Right ventricle myocardium inferior (tissue), 1 donor: ENCODE measurements at regions not wholly inside any gene's neighbourhood (a gene's known extent, or its start where the extent isn't known, plus 50 kb on each side); places are given as distances from the start of the nearest gene placed in this dataset.
A peak's percentile ranks its signal among the peaks of the same experiment; 100 is the strongest.
"Not testable (repeated sequence)": the region's sequence is repeated elsewhere in the genome, so short reads cannot be mapped to it uniquely, and the experiment has no call there.

Experiments
- ATAC-seq: fragments of 200-7000 bp; cut with Tn5 transposase; one replicate; pipeline ENCODE4 v1.9.1; 2020; ENCODE audit warnings: mild to moderate bottlenecking, moderate library complexity
- DNase-seq: peaks from one replicate; pipeline ENCODE4 v3.0.0; 2021; ENCODE audit errors: missing footprints
- intact Hi-C: fragments of 100-400 bp; cut with DNase I; formaldehyde crosslinking; loops from one replicate; pipeline ENCODE4 v1.11.0; 2022
- donor health status: DM: no; HTN: yes; CAD: no; lungs with severe emphysema.

- no peak for ATAC-seq
- intact Hi-C loops = no loop called here
Measured at GRCh38 chr1:5681654-5682053, 310.6 kb downstream of the NPHP4 start.

GRCh38 chr1:5680600-5680999 is 311.6 kb downstream of the NPHP4 start:
- intact Hi-C loops = no loop called here
- no peak for ATAC-seq

More at GRCh38 chr1:5681654-5682053, 310.6 kb downstream of the NPHP4 start:
- DNase-seq = no peak

GRCh38 chr1:5678759-5679158 is 313.5 kb downstream of the NPHP4 start:
- intact Hi-C loops = no loop called here
- no peak for ATAC-seq
- DNase-seq = no peak

More at GRCh38 chr1:5680600-5680999, 311.6 kb downstream of the NPHP4 start:
- no peak for DNase-seq

- ATAC-seq, intact Hi-C loops, DNase-seq: not testable (repeated sequence)
Measured at GRCh38 chr1:5672355-5672754, 319.9 kb downstream of the NPHP4 start.

GRCh38 chr1:5670590-5671350 is 321.5 kb downstream of the NPHP4 start:
- ATAC-seq (no peak), DNase-seq (no peak)
- intact Hi-C loops = no loop called here

GRCh38 chr1:5667513-5668325 is 324.5 kb downstream of the NPHP4 start:
- DNase-seq (no peak), ATAC-seq (no peak)
- intact Hi-C loops = no loop called here

- intact Hi-C loops = no loop called here
- DNase-seq (no peak), ATAC-seq (no peak)
Measured at GRCh38 chr1:5664906-5665875, 327.0 kb downstream of the NPHP4 start.

- no peak for ATAC-seq
- intact Hi-C loops = no loop called here
- DNase-seq = no peak
Measured at GRCh38 chr1:5664081-5664768, 328.0 kb downstream of the NPHP4 start.

- DNase-seq (no peak), ATAC-seq (no peak)
- intact Hi-C loops = no loop called here
Measured at GRCh38 chr1:5662744-5663126, 329.5 kb downstream of the NPHP4 start.

GRCh38 chr1:5662086-5662743 is 330.0 kb downstream of the NPHP4 start:
- DNase-seq (no peak), ATAC-seq (no peak)
- intact Hi-C loops = no loop called here

- ATAC-seq (peak; percentile 23), DNase-seq (no peak)
- intact Hi-C loops = no loop called here
Measured at GRCh38 chr1:5661196-5662085, 330.8 kb downstream of the NPHP4 start.

GRCh38 chr1:5660141-5660935 is 331.9 kb downstream of the NPHP4 start:
- ATAC-seq = peak; percentile 90
- DNase-seq = no peak
- intact Hi-C loops = no loop called here

- ATAC-seq (no peak), DNase-seq (no peak)
- intact Hi-C loops = no loop called here
Measured at GRCh38 chr1:5659606-5660005, 332.6 kb downstream of the NPHP4 start.

- ATAC-seq (no peak), DNase-seq (no peak)
- intact Hi-C loops = no loop called here
Measured at GRCh38 chr1:5658340-5659316, 333.6 kb downstream of the NPHP4 start.
